ENCODE measurements at regions not wholly inside any gene's neighbourhood (a gene's known extent, or its start where the extent isn't known, plus 50 kb on each side); places are given as distances from the start of the nearest gene placed in this dataset.

DNA sequence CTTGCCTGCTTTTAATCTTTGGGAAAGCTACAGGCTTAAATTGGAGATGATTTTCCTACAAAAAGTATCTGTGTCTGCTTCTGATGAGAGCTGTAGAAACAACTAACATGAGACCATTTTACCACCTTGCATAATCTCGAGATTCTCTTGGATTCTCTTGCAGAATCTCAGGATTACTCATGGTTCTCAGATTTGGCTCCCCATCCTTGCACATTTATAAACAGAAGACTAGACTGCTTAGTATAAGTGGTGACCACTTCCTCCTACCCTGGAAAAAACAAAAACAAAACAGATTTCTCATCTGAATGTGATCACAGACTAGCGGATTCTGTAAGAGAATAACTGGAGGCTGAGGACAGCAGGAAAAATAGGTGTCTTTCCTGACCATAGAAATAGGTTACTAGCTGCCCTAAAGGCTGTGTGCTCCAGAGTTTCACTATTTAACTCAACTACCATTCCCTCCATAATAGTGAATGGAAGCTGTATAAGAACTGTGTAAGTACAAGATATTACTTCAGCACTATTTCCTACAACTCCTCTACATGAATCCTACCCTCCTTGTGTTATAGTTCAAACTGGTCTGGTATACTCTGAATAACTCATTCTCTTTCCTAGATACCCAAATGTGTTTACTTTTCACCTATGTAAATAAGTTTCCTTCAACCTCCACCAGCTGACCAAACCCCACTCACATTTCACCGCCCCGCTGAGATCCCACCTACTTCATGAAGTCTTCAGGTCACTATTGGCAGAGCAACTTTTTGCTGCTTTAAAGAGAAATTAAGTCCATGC lies 122.2 kb upstream of the C2CD4B start:
- no peaks in the 10 kb centered on the region for H3K27me3 ChIP-seq (ENCODE audit: insufficient read depth, low read depth, severe bottlenecking)
- no peak overlapping the region for H3K27ac ChIP-seq
- no peaks in the 10 kb centered on the region for H3K36me3 ChIP-seq
- H3K9me3 ChIP-seq (ENCODE audit: severe bottlenecking), result no peaks in the 10 kb centered on the region
- TF ChIP-seq, protein P1, sequence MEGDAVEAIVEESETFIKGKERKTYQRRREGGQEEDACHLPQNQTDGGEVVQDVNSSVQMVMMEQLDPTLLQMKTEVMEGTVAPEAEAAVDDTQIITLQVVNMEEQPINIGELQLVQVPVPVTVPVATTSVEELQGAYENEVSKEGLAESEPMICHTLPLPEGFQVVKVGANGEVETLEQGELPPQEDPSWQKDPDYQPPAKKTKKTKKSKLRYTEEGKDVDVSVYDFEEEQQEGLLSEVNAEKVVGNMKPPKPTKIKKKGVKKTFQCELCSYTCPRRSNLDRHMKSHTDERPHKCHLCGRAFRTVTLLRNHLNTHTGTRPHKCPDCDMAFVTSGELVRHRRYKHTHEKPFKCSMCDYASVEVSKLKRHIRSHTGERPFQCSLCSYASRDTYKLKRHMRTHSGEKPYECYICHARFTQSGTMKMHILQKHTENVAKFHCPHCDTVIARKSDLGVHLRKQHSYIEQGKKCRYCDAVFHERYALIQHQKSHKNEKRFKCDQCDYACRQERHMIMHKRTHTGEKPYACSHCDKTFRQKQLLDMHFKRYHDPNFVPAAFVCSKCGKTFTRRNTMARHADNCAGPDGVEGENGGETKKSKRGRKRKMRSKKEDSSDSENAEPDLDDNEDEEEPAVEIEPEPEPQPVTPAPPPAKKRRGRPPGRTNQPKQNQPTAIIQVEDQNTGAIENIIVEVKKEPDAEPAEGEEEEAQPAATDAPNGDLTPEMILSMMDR (IDR thresholded peaks at IDR 0.05; ENCODE audit: low read depth, low read length), result no peak
- no peak for DNase-seq
- no peak overlapping the region for H3K4me3 ChIP-seq (ENCODE audit: low read depth, low read length)

DNA sequence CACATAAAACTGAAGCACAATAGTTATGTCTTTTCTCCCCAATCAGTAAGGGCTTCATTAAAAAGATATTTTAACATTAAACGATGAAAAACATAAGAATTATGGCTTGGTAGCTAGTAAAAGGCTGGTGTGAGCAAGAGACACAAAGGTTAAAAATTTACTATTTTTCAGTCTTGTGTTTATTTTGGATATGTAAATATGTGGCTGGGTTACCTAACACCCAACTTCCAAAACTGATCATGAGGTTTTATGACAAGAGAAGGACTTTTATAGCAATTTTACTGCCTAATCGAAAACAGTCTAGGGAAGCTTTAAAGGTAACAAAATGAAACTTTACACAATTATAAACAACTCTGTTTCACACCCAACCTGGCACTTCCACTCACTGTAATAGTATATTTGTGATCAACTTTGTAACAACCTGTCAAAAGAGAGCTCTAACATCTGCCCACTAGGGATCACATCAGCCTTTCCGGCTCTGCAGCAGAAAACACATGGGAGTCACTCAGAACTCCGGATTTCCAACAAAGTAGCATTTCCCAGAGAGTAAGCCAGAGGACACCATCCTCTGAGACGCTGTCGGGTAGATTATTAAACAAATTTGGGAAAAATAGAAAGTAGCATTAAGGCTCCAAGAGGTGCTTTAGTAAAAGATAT lies 123.4 kb upstream of the C2CD4B start:
- no peak for DNase-seq
- no peaks in the 10 kb centered on the region for H3K36me3 ChIP-seq
- H3K27me3 ChIP-seq (ENCODE audit: insufficient read depth, low read depth, severe bottlenecking), result no peaks in the 10 kb centered on the region
- H3K4me3 ChIP-seq (ENCODE audit: low read depth, low read length), result no peak overlapping the region
- H3K9me3 ChIP-seq (ENCODE audit: severe bottlenecking), result no peaks in the 10 kb centered on the region
- no peak overlapping the region for H3K27ac ChIP-seq
- TF ChIP-seq, protein P1 (IDR thresholded peaks at IDR 0.05; ENCODE audit: low read depth, low read length), result no peak

DNA sequence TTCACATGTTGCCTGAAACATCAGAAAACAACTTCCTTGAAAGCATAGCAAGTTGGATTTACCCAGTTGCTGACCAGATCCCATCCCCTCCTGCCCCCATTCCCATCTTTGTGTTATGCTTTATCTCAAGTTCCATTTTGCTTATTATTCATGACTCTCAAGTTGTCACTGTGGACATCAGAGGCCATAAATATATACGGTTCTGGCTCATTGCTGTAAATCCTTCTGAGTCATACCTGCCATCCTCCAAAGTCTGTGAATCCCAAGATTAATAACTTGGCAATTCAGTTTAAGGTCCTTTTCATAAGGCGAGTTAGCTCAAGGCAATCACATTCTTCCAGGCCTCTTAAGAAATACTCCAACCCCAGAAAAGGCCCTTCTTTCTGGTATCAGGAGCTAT lies 126.2 kb upstream of the C2CD4B start:
- no peak for DNase-seq
- Histone ChIP-seq H3K4me3 (ENCODE audit: low read depth, low read length) (no peak overlapping the region), H3K9me3 (ENCODE audit: severe bottlenecking) (no peaks in the 10 kb centered on the region), H3K27me3 (ENCODE audit: insufficient read depth, low read depth, severe bottlenecking) (no peaks in the 10 kb centered on the region), H3K36me3 (no peaks in the 10 kb centered on the region), H3K27ac (no peak overlapping the region)
- TF ChIP-seq, protein P1 (IDR thresholded peaks at IDR 0.05; ENCODE audit: low read depth, low read length), result no peak

DNA sequence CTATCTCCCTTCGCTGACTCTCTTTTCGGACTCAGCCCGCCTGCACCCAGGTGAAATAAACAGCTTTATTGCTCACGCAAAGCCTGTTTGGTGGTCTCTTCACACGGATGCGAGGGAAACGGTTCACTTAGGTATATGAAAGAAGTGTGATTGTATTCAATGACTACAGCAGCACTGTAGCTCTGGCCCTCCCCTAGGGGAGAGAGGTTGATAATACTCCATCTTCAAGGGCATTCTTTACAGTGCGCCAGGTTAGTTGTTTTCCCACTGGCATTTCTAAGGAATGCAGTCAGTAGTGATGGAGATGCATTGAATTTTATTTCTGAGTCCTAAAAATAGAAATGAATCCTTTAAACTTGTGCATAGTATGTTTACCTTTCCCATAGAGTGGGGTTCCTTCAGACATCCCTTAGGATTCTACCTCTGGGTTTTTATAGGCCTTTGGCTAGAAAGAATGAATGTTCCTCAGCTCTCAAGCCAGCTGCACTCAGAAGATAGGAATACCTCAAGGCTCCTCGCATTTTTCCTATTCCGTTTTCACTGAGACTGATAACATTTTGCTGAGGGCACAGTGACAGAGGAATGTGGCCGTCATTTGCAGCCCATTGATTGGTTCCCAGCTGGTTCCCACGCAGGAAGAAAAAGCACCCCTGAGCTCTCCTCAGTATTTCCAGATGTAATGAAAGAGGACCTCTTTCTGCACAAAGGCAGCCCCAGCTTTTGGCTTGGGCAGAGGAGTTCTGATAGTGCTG lies 131.8 kb upstream of the C2CD4B start:
- H3K36me3 ChIP-seq, result no peaks in the 10 kb centered on the region
- H3K4me3 ChIP-seq (ENCODE audit: low read depth, low read length), result no peak overlapping the region
- no peaks in the 10 kb centered on the region for H3K27me3 ChIP-seq (ENCODE audit: insufficient read depth, low read depth, severe bottlenecking)
- no peak for DNase-seq
- no peak overlapping the region for H3K27ac ChIP-seq
- no peaks in the 10 kb centered on the region for H3K9me3 ChIP-seq (ENCODE audit: severe bottlenecking)
- TF ChIP-seq, protein P1 (IDR thresholded peaks at IDR 0.05; ENCODE audit: low read depth, low read length), result no peak

DNA sequence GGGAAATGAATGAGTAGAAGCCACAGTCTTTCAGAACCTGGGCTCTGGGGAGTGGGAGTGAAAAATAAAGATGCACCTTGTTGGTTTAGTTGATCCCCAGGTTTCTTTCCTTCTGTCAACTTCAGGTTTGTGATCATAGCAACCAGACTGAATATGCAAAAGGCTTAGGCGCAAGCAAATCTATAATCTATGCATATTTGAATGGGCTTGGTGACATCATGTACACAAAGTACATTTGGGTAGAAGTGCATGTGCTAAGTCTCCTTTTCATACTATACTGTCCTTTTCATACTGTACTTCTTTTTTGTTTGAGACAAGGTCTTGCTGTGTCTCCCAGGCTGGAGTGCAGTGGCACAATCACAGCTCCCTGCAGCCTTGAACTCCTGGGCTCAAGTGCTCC lies 132.4 kb upstream of the C2CD4B start:
- Histone ChIP-seq H3K27me3 (ENCODE audit: insufficient read depth, low read depth, severe bottlenecking) (no peaks in the 10 kb centered on the region), H3K36me3 (no peaks in the 10 kb centered on the region), H3K4me3 (ENCODE audit: low read depth, low read length) (no peak overlapping the region), H3K27ac (no peak overlapping the region), H3K9me3 (ENCODE audit: severe bottlenecking) (no peaks in the 10 kb centered on the region)
- no peak for DNase-seq
- TF ChIP-seq, protein P1 (IDR thresholded peaks at IDR 0.05; ENCODE audit: low read depth, low read length), result no peak

Measured in WERI-Rb-1 (cell line).